Ecto neural progenitor cell (in vitro differentiated cells): ENCODE measurements at regions not wholly inside any gene's neighbourhood (a gene's known extent, or its start where the extent isn't known, plus 50 kb on each side); places are given as distances from the start of the nearest gene placed in this dataset.

Source experiments
- DNase-seq: peaks from one replicate; pipeline ENCODE4 v3.0.0-alpha.2; 2018; ENCODE audit warnings: low spot score

DNA sequence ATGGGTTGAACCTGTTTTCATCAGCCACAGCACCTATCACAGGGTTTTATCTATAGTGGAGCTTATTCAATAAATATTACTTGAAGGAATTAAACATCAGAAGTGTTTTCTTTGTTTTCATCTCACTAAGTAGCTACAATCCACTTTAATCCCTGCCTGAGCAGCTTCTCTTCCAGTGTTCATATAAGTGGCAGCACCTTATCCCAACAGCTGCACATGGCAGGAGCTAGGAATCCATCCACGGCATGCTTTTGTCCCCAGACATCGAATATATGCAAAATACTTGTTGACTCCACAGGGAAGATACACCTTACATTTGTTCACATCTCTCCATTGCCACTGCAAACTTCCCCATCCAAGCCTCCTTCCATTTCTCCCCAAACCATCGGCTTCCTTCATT lies 549.8 kb upstream of the FAM241A start:
- no peak for DNase-seq

DNA sequence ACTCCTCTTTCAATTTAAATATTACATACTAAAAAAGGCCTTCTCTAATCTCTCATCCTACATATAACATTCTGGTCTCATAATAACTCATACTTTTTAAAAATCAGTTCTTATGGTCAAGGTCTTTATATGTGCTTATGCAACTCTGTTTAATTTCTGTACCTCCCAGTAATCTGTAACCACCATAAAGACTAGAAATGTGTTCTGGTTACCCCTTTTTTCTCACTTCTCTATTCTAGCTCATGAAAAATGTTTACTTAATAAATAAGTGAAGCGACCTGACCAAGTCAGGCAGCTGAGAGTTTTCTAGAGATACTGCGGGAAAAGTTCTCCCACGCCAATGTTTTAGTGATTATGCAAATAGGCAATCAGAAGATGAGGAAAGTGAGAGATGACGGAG lies 548.8 kb upstream of the FAM241A start:
- no peak for DNase-seq

DNA sequence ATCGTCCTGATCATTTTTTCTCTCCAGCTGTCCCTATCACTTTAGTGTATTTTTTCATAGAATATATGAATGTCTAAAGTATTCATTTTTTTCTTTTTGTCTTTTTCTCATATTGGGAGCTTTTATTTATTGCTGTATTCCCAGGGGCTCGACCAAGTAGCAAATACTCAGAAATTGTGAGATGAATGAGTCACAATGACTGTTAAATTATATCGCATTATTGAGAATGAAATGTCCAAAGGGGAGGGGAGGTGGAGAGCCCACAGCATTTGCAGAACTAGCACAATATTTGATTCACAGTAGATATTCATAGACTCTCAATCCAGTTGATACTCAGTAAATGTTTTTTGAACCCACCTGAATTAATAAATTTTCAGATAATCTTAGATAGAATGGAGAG lies 543.6 kb upstream of the FAM241A start:
- no peak for DNase-seq

DNA sequence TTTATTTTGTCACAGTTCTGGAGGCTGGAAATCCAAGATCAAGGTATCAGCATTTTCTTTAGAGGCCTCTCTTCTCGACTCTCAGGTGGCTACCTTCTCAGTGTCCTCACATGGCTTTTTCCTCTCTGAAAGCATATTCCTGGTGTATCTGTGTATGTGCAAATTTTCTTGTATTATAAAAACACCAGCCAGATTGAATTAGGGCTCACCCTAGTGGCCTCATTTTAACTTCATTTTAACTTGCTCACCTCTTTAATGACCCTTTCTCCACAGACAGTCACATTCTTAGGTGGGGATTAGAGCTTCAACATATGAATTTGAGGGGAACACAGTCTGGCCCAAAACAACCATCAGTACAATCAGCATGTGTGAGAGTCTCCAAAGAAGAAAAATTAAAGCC lies 542.4 kb upstream of the FAM241A start:
- no peak for DNase-seq

DNA sequence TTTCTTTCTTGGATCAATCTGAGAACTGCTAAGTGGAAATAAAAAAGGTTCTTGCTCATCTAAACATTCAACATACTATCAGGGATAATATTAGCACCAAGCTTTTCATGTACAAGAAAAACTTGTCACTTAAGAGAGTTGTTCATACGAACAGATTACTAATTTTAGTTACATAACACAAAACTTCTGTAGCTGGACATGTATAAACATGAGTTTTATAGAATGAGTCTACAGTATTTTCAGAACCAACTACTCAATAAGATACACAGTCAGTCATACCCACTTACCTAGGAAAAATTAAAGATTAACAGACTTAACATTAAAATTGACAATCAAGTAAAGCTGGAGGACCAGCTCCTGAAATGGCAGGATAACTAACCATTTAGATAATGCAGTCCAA lies 540.1 kb upstream of the FAM241A start:
- no peak for DNase-seq

DNA sequence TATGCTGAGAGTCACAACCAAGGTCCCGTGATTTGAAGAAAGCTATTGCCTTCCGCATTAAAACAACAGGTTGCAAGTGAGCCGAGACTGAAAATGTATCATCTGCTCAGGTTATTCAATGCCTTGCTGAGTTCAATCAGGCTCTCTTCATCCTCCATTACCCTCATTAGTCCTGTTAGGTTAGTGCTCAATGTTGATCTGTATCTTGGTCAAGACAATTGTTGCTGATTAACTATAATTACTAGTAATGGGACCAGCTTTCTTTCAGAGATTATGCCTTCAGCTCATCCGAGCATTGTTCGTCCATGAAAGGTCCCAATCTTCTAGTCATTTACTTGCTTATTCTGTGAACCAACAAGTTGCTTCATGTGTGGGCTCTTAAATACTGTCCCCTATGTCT lies 534.6 kb upstream of the FAM241A start:
- no peak for DNase-seq

DNA sequence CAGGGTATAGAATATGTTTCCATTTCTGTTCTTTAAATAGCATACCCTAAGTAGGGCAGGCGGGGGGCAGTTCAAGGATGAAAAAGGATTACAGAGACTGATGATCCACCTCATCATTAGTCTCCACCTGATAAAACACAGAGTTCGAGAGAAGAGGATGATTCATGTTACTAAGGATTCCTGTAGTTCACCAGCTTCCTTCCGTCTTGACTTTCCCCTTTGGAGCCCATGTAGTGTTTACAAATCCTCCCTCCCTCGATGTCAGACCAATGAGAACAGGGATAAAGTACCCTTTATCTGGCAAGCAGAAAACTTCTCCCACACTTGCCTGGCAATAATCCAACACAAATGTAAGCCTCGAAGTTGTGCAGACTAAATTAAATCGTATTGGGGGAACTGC lies 526.3 kb upstream of the FAM241A start:
- no peak for DNase-seq

DNA sequence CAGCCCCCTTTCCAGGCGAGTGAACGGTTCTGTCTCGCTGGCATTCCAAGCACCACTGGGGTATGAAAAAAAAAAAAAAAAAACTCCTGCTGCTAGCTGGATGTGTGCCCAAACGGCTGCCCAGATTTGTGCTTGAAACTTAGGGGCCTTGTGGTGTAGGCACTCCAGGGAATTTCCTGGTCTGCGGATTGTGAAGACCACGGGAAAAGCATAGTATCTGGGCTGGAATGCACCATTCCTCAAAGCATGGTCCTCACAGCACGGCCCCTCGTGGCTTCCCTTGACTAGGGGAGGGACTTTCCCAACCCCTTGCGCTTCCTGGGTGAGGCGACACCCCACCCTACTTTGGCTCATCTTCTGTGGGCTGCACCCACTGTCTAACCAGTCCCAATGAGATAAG lies 516.8 kb upstream of the FAM241A start:
- DNase-seq, result no peak

DNA sequence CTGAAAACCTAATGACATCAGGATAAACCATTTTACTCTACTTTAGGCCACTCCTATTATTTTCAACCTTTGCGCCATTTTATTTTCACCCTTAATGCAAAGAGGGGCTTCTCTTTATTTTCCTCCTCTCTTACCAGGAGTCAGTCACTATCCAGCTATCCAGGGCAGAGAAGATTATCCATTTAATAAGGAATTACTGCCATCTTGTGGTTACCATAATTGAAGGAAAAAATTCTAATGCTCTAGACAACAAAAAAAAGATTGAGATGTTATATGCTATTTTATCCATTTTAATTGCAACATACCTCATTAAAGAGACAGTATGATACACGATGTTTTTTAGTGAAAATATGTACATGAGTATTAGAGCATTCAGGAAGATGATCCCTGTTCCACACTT lies 514.5 kb upstream of the FAM241A start:
- DNase-seq, result no peak

DNA sequence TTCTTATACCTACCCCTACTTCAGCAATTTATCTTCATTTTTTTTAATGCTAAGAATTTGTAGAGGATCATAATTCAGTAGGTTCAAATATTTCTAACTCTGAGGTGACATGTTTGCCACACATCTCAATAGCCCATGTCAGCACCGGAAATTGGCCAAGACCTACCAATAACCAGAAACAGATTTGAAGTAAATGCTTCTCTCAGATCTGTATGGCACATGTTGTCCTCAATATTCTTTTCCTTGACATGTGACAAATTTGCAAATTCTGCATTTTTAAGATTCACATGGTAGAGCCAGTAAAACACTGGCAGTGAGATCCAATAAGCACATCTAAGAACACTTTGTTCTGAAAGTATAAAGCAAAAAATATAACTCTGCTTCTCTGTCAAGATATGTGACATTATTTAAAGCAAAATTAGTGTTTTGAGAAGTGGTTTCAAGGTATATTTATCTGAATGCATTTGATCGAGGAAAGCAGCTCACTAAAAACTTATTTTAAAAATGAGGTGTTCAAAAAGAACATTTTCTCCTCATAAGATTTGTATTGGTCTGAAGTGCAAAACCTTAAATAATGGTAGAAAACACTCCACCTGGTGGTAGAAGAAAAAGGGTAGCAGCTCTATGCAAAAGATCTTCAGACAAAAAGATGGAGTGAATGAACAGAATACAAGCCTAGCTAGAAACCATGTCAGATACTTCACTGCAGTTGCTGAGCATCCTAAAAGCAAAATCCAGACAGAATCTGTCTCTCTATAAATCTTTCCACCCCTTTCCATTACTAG lies 513.8 kb upstream of the FAM241A start:
- no peak for DNase-seq

DNA sequence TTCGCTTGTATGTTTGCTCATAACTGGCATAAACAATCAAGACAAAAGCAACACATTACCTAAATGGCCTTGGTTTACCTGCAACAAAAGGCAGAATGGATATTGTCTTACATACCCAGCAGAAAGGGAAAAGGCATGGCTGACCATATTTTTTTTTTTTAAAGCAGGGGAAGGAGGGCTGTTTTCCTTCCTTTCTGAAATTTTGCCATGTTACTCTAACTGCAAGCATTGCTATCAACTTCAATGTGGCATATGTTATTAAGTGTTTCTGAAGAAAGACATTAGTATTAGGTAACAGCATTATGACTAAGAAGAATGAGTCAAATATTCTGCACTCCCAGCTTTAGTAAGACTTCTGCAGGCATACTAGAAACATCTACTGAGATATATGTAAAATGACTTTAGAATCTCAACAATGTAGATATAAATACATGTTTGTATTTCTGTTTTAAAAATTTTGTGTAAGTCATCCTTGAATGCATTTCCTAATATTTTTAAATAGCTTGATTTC lies 512.6 kb upstream of the FAM241A start:
- DNase-seq, result no peak

DNA sequence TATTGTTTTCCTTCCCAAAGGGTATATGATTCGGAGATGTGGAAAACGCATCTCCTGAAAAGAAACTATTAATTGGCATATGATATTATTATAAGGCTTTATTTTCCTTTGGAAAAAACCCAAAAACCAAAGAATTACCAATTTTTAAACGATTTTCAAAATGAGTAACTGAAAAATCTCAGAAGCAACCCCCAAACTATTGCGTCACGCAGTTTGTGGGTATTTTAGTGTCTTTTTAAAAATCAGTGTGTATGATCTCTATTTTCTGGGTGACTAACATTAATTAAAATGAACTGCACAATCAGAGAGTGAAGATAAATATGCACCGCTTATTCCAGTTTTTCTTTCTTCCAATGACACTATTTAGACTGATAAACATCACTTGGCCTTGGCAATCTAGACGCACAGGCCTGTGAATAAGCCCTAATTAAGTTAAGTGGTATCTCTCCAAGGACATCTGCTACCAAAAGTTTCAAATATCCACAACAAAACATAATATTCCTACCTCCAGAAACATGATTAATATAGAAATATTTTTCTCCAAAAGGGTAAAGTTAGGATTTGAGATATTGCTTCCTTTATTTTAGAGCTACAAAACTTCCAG lies 511.5 kb upstream of the FAM241A start:
- DNase-seq, result no peak

DNA sequence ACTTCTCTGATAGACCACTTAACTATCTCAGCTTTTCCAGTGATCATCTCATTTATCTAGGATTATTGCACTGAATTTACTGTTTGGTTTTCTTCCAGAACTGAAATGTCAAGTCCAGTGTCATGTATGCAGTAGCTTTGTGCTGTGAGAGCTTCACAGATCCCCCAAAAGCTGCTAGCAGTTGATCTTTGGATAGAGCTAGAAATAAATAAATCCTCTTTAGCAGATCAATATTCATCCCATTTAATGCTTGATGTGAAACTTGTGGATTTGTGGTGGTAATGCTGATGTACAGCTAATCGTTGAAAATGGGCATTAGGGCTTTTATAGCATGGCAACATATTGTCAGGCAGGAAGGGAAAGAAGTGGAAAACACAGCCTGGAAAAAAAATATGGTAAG lies 509.6 kb upstream of the FAM241A start:
- DNase-seq, result no peak

DNA sequence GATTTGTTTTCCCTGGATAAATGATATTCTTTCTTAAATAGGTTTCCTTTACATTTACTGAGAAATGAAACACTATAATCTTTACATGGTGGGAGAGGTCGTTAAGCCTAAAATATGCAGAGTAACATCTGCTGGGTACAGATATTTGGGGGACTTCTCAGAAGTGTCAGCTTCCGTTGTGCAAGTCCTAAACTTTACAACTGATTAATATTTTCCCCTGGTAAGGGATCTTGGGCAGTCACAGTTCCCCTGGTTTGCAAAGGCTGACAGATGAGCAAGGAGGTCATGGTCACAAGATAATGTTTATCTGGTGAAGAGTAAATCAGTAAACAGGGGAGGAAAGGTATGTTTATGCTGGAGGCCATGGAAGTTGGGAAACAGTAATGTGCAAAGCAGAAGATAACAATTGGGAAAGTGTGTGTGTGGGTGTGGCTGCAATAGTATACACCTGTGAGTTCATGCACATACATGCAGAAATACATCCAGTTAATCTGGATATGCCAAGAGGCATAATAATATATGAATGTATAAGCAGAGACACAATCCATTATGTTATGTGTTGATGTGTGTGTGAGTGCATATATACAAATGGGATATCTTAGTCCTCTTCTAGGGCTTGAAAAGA lies 508.2 kb upstream of the FAM241A start:
- no peak for DNase-seq

DNA sequence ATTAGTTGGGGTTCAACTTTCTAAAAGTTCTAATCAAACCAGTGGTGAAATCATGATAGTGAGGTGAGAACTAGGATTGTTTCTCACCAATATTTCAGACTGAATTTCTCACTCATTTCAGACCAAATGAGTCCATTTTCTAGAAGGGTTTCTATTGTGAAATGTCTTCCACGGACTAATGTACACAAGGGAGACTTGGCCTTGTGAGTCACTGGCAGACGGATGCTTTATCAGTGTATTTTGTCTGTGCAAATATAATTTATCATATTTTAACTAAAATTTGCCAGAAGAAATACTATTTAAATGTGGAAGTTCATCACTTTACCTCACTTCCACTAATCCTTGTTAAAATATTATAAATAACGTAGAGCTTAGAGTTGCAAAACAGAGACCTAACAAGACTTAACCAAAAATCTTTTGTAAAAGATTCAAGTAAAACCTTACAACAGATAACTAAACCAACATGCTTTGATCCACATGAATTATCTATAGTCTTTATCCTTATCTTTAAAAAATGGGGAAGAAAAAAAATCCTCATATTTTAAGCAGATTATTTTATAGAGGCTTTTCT lies 506.0 kb upstream of the FAM241A start:
- no peak for DNase-seq

DNA sequence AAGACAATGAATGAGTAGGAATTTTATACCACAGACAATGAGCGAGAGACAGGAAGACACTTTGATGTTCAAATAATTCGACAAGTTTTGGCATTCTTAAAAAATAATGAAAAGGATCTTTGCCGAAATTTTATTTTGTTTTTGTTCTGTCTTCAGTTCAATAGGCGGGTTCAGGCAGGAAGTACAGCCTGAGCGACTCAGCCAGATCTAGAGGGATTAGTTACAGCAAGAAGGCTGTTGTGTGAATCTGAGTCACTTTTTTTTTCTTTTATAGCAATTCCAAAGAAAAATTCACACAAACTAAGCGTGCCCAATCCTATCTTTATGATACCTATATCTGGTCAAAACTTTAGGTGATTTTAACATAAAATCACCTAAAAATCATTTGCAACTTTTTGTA lies 505.4 kb upstream of the FAM241A start:
- no peak for DNase-seq

DNA sequence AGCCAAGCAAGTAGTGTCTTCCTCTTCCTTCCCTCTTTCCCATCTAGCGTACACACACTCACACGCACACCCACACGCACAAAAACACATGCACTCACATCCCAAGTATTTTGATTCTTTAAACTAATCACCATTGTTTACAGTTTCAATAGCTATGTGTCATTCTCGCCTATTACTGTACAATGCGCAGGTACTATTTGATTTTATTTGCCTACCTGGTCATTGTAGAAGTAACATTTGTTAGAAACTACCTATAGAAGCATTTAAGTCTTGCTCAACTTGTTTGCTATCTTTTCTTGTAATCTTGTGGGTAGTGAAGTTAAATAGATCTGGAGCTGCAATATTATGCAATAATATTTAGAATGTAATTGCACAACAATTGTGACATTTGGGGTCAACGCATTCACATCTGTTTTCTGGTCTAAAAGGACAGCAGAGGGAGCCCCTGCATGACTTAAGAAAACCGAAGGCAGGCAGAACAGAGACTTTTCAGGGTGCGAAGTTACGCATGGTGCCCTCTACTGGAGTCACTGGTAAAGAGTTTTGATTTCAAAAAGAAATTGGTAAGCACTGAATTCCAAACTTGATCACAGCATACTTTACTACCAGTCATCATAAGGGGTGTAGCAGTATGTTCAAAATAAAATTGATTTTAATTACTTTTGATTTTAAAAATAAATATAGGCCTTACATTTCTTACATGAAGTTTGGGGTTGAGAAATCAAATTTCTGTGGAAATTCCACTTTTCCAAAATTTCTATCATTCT lies 503.3 kb upstream of the FAM241A start:
- peak; percentile 62 for DNase-seq

DNA sequence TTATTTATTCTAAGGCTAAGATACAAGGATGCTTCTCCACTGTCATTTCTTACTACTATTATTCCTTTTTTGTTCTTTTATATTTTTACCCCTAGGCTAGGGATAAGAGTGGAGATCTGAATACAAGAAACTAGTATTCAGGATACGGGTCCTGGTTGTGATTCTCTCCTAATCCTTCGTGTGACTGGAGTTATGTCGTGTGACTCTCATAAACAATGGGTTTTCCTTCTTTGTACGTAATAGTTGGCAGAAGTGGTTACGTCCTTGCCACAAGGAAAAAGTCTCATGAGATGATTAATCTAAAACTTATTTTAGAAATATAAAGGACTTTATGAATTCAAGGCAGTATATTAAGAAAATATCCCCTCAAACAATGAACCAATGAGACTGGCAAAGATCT lies 497.2 kb upstream of the FAM241A start:
- no peak for DNase-seq

DNA sequence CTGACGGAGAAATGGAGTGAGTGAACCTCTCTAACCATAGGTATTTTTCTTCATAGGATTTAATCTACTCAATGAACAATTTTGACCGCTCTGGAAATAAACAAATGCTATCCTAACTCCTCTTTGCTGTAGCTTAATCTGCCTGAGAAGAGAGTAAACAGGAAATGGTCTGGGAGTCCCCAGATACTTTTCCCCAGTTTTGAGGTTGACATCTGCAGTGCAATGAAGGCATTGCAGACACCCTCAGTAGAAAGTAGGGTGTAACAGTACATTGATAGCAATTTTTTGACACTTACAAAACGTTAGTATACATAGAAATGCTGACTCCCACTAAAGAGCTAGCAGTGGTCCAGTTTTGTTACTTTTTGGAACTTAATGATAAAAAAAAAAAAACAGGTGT lies 495.9 kb upstream of the FAM241A start:
- DNase-seq, result no peak

DNA sequence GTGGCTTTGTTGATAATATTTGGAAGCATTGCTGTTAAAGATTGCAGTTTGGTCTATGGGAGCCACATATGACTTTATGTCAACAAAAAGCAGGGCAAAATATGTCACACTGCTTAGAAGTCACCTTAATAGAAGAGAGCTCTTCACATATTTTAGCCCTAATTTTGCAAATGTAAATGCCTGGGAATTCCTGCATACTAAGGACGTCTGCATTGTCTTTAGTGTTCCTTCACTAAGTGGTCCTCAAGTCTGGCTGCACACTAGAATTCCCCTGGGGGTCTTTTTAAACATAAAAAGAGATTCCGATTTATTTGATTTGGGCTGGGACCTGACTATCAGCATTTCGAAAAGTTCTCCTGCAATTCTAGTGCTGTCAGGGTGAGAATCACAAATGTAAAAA lies 495.1 kb upstream of the FAM241A start:
- no peak for DNase-seq

DNA sequence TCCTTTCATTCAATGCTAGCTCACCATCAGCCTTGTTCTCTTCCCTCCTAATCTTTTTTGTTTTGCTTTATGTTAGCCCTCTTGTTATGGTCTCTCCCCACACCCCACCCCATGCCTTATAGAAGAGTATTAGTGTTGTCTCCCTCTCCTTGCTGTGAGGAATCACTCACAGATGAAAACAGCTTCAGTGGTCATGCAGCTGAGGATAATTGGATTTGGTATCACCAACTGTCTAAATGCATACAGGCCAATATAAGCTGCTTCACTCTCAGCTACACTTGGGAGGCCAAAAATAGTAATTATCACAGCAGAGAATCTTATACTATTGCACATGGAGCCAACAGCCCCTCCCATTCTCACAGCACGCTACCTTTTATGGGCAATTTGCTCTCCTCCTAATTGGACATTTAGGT lies 494.6 kb upstream of the FAM241A start:
- DNase-seq, result no peak

DNA sequence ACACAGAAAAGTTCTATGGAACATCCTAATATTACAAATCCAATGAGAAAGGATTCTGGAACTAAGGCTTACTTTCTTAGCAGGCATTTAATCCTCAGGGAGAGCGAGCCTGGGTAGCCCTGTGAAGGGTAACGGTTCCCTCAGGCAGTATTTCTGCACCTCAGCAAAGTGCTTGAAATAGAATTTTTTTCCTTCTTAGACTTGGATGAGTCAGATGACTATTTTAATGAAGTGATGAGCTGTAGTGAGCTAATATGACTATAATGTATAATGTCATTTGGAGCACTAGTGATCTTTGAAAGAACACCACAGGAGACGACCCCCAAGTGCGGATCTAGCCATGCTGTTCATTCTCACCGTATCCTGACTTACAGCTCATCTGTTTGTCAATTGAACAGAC lies 493.0 kb upstream of the FAM241A start:
- DNase-seq, result no peak
